ENCODE measurements at regions not wholly inside any gene's neighbourhood (a gene's known extent, or its start where the extent isn't known, plus 50 kb on each side); places are given as distances from the start of the nearest gene placed in this dataset.

GRCh38 chr6:148203281-148203925, 139.2 kb upstream of the SASH1 start:
- H3K27ac ChIP-seq, result no peak overlapping the region
- TF ChIP-seq ZFX (IDR thresholded peaks at IDR 0.05; ENCODE audit: borderline replicate concordance) (no peak), CTCF (IDR thresholded peaks at IDR 0.05) (no peak)

GRCh38 chr6:148203970-148204369, 138.7 kb upstream of the SASH1 start:
- H3K27ac ChIP-seq, result no peak overlapping the region
- TF ChIP-seq CTCF (IDR thresholded peaks at IDR 0.05) (no peak), ZFX (IDR thresholded peaks at IDR 0.05; ENCODE audit: borderline replicate concordance) (no peak)

- no peak overlapping the region for H3K27ac ChIP-seq
- TF ChIP-seq CTCF (IDR thresholded peaks at IDR 0.05) (no peak), ZFX (IDR thresholded peaks at IDR 0.05; ENCODE audit: borderline replicate concordance) (no peak)
Measured at GRCh38 chr6:148208298-148208697, 134.3 kb upstream of the SASH1 start.

- no peak overlapping the region for H3K27ac ChIP-seq
- no peak for TF ChIP-seq CTCF (IDR thresholded peaks at IDR 0.05)
- no peak for TF ChIP-seq ZFX (IDR thresholded peaks at IDR 0.05; ENCODE audit: borderline replicate concordance)
Measured at GRCh38 chr6:148211777-148212324, 130.8 kb upstream of the SASH1 start.

- TF ChIP-seq ZFX (IDR thresholded peaks at IDR 0.05; ENCODE audit: borderline replicate concordance) (no peak), CTCF (IDR thresholded peaks at IDR 0.05) (no peak)
- no peak overlapping the region for H3K27ac ChIP-seq
Measured at GRCh38 chr6:148212366-148212765, 130.3 kb upstream of the SASH1 start.

- no peak for TF ChIP-seq CTCF (IDR thresholded peaks at IDR 0.05)
- TF ChIP-seq ZFX (IDR thresholded peaks at IDR 0.05; ENCODE audit: borderline replicate concordance), result no peak
- H3K27ac ChIP-seq, result no peak overlapping the region
Measured at GRCh38 chr6:148213366-148213765, 129.3 kb upstream of the SASH1 start.

GRCh38 chr6:148214667-148215066, 128.0 kb upstream of the SASH1 start:
- TF ChIP-seq ZFX (IDR thresholded peaks at IDR 0.05; ENCODE audit: borderline replicate concordance) (no peak), CTCF (IDR thresholded peaks at IDR 0.05) (no peak)
- no peak overlapping the region for H3K27ac ChIP-seq
